ENCODE measurements at regions not wholly inside any gene's neighbourhood (a gene's known extent, or its start where the extent isn't known, plus 50 kb on each side); places are given as distances from the start of the nearest gene placed in this dataset.

- TF ChIP-seq CTCF (conservative IDR thresholded peaks at IDR 0.05; ENCODE audit: low read depth, low read length): no peak
- TF ChIP-seq EZH2 (IDR thresholded peaks at IDR 0.05; ENCODE audit: low read length, unreplicated experiment): no peak
- TF ChIP-seq EZH2phosphoT487 (IDR thresholded peaks at IDR 0.05; ENCODE audit: borderline replicate concordance, low read length): no peak
These were observed 128.6 kb downstream of the ZNF100 start for GRCh38 chr19:21638776-21639175.

Measured in PC-3 (cell line).